Keratinocyte (primary cell): ENCODE measurements at regions not wholly inside any gene's neighbourhood (a gene's known extent, or its start where the extent isn't known, plus 50 kb on each side); places are given as distances from the start of the nearest gene placed in this dataset.

ENCODE experiments used
- DNase-seq: peaks from one replicate; pipeline ENCODE4 v3.0.0-alpha.2; 2011; ENCODE audit warnings: low read depth, missing footprints, low spot score
- FAIRE-seq: peaks from 2 replicates; lab custom pipeline; 2011; peaks lifted over from hg19 to GRCh38; lab: Jason Lieb, UNC
- H2AFZ ChIP-seq: 2 replicates; pipeline ENCODE4 v1.6.0; 2012; ENCODE audit warnings: low read length, control low read depth, inconsistent platforms; ENCODE audit not compliant: control insufficient read depth
- H3K27ac ChIP-seq: 2 replicates; pipeline ENCODE4 v1.5.1; 2011; ENCODE audit warnings: low read length; ENCODE audit not compliant: control insufficient read depth, insufficient read depth
- H3K27me3 ChIP-seq: 3 replicates; pipeline ENCODE4 v1.6.0; 2011; ENCODE audit warnings: low read length; ENCODE audit not compliant: control insufficient read depth, insufficient read depth; ENCODE audit errors: extremely low read depth
- H3K36me3 ChIP-seq, 2 experiments: 2 replicates in 1 of 2; 3 replicates in 1 of 2; pipeline ENCODE4 v1.5.1; 2011; ENCODE audit warnings: low read length in 2 of 2, mild to moderate bottlenecking in 1 of 2; ENCODE audit not compliant: control insufficient read depth in 2 of 2, insufficient read depth in 2 of 2; ENCODE audit errors: extremely low read depth in 1 of 2
- H3K4me1 ChIP-seq: 3 replicates; pipeline ENCODE4 v1.5.1; 2011; ENCODE audit warnings: low read length; ENCODE audit not compliant: control insufficient read depth, insufficient read depth; ENCODE audit errors: extremely low read depth
- H3K4me2 ChIP-seq: 3 replicates; pipeline ENCODE4 v1.6.0; 2011; ENCODE audit warnings: low read depth, low read length; ENCODE audit not compliant: control insufficient read depth, insufficient read depth; ENCODE audit errors: extremely low read depth
- H3K4me3 ChIP-seq, 3 experiments: fragments of 200-600 bp in 1 of 3; sonication (generic) in 1 of 3; 2 replicates in 2 of 3; 3 replicates in 1 of 3; pipeline ENCODE4 v1.5.1; 2011 to 2016; ENCODE audit warnings: low read length in 3 of 3, mild to moderate bottlenecking in 3 of 3, control low read depth in 2 of 3, inconsistent platforms in 1 of 3, low read depth in 1 of 3, mixed read lengths in 1 of 3, mixed run types in 1 of 3, moderate library complexity in 1 of 3; ENCODE audit not compliant: control insufficient read depth in 2 of 3, insufficient read depth in 2 of 3; ENCODE audit errors: extremely low read depth in 1 of 3
- H3K79me2 ChIP-seq: 2 replicates; pipeline ENCODE4 v1.6.0; 2012; ENCODE audit warnings: low read length; ENCODE audit not compliant: control insufficient read depth, insufficient read depth
- H3K9ac ChIP-seq: 3 replicates; pipeline ENCODE4 v1.6.0; 2011; ENCODE audit warnings: low read length; ENCODE audit not compliant: control insufficient read depth, insufficient read depth; ENCODE audit errors: extremely low read depth
- H3K9me1 ChIP-seq: 3 replicates; pipeline ENCODE4 v1.6.0; 2011; ENCODE audit warnings: low read length; ENCODE audit not compliant: control insufficient read depth, insufficient read depth; ENCODE audit errors: extremely low read depth
- H3K9me3 ChIP-seq: 2 replicates; pipeline ENCODE4 v1.5.1; 2012; ENCODE audit warnings: low read depth, low read length; ENCODE audit not compliant: control insufficient read depth
- H4K20me1 ChIP-seq: 3 replicates; pipeline ENCODE4 v1.6.0; 2011; ENCODE audit warnings: low read length; ENCODE audit not compliant: control insufficient read depth, insufficient read depth; ENCODE audit errors: extremely low read depth
- CTCF ChIP-seq, 3 experiments: IDR thresholded peaks in 1 of 3; conservative IDR thresholded peaks in 1 of 3; optimal IDR thresholded peaks in 1 of 3; 2 replicates in 2 of 3; 3 replicates in 1 of 3; pipeline versions ENCODE3 to v1.5.1; 2011; ENCODE audit warnings: low read length in 3 of 3, mild to moderate bottlenecking in 3 of 3, moderate library complexity in 2 of 3, control low read depth in 1 of 3, inconsistent platforms in 1 of 3; ENCODE audit not compliant: insufficient read depth in 2 of 3; ENCODE audit errors: extremely low read depth in 1 of 3
- EZH2 ChIP-seq: IDR thresholded peaks from one replicate; pipeline ENCODE4 v1.6.1; 2012; ENCODE audit warnings: inconsistent platforms, mild to moderate bottlenecking, low read length, moderate library complexity
- dilution Hi-C: fragments of 300-500 bp; cut with MboI; formaldehyde crosslinking; loops from one replicate; pipeline ENCODE4 v1.7.0; 2020; ENCODE audit warnings: low sequenced_read_pairs; ENCODE audit not compliant: extremely low pct_ligation_motif_present

- Histone ChIP-seq H3K4me2 (no peak overlapping the region), H4K20me1 (no peaks in the 10 kb centered on the region), H3K79me2 (no peaks in the 10 kb centered on the region), H2AFZ (no peak overlapping the region), H3K27ac (no peak overlapping the region), H3K9me1 (no peaks in the 10 kb centered on the region), H3K4me3 (no peak overlapping the region), H3K9me3 (no peaks in the 10 kb centered on the region), H3K4me1 (no peaks in the 10 kb centered on the region), H3K27me3 (no peaks in the 10 kb centered on the region), H3K9ac (no peak overlapping the region), H3K36me3 (no peaks in the 10 kb centered on the region)
- TF ChIP-seq EZH2: no peak
- no peak for TF ChIP-seq CTCF (optimal IDR thresholded peaks at IDR 0.05 in 1 of 3, IDR thresholded peaks at IDR 0.05 in 1 of 3, conservative IDR thresholded peaks at IDR 0.05 in 1 of 3; ENCODE audit: extremely low read depth in 1 of 3, insufficient read depth in 2 of 3, low read length in 3 of 3)
- DNase-seq (no peak), FAIRE-seq (no peak)
- dilution Hi-C loops: no loop called here
These were observed 816.9 kb upstream of the HS3ST5 start for GRCh38 chr6:115159733-115160132.

GRCh38 chr6:115137910-115138309 lies 795.1 kb upstream of the HS3ST5 start:
- Histone ChIP-seq H3K9me1 (no peaks in the 10 kb centered on the region), H3K9ac (no peak overlapping the region), H3K4me1 (no peaks in the 10 kb centered on the region), H3K27me3 (no peaks in the 10 kb centered on the region), H3K27ac (no peak overlapping the region), H3K9me3 (no peaks in the 10 kb centered on the region), H3K4me3 (no peak overlapping the region), H3K79me2 (no peaks in the 10 kb centered on the region), H3K4me2 (no peak overlapping the region), H2AFZ (no peak overlapping the region), H3K36me3 (no peaks in the 10 kb centered on the region), H4K20me1 (no peaks in the 10 kb centered on the region)
- TF ChIP-seq CTCF (optimal IDR thresholded peaks at IDR 0.05 in 1 of 3, IDR thresholded peaks at IDR 0.05 in 1 of 3, conservative IDR thresholded peaks at IDR 0.05 in 1 of 3; ENCODE audit: extremely low read depth in 1 of 3, insufficient read depth in 2 of 3, low read length in 3 of 3): no peak
- TF ChIP-seq EZH2: no peak
- DNase-seq (no peak), FAIRE-seq (no peak)
- dilution Hi-C loops: no loop called here
